ENCODE measurements at regions not wholly inside any gene's neighbourhood (a gene's known extent, or its start where the extent isn't known, plus 50 kb on each side); places are given as distances from the start of the nearest gene placed in this dataset.

- DNase-seq (ENCODE audit: extremely low read depth, low read depth), result no peak
These were observed 205.3 kb downstream of the THBS2 start for GRCh38 chr6:169048185-169048864.

DNA sequence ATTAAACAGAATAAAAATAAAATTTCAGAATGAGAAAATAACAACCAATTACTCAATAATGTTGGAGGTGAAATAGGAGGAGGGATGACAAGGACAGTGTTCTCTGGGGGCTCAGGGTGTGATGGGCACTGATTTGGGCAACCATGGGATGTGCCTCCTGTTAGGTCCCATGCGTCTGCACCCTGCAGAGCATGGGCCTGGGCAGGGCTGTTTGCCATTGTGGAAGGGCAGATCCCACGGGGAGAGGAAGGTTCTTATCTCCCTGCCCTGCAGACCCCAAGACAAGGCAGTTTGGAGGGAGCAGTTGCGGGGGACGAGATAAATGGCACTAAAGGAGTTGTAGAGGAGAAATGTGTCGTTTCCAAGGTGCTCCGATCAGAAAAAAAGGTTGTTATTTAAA lies 206.3 kb downstream of the THBS2 start:
- DNase-seq (ENCODE audit: extremely low read depth, low read depth), result no peak

DNA sequence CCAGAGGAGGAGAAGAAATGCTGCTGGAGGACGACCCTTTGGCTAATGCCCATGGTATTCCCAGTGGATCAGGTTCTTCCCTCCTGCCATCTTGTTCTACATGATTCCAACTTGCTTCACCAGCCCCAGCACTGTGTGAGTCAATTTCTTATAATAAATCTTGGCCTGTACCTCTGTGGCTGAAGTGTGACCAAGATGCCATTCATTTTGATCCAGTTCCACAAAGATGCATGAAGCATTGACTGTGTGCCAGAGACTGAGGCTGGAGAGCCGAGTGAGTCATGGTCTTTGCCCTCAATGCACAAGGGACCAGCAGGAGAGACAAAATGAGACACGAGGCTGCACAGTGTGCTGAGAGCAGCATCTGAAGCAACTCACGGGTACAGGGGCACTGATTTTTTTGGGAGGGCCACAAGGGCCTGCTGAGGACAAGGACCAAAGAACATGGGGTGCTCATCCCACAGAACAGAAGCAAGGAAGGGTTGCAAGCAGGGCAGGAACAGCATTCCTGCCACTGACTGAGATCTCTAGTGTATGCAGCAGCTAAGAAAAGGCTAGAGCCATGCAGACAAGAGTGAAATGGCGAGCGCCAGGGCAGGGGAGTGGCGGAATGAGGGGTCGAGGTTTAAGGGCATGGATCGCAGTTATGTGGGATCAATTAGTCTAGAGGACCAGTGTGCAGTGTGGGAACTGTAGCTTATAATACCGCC lies 207.0 kb downstream of the THBS2 start:
- no peak for DNase-seq (ENCODE audit: extremely low read depth, low read depth)

DNA sequence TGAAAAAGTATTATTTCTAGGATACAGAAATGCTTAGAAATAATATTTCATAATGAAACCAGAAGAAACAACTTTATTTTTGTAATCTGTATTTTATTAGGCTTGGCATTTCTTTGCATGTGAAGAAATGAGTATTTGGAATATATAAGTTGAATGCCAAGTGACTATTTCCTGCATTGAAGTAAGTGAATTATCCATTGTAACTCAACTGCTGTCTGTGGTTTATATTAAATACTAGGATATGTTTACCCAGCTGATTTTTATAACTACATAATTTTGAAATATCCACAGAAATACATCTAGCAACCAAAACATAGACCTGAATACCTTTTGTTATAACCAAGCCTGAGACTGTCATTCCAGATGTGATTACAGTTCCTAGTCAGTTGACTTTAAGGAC lies 207.6 kb downstream of the THBS2 start:
- no peak for DNase-seq (ENCODE audit: extremely low read depth, low read depth)

DNA sequence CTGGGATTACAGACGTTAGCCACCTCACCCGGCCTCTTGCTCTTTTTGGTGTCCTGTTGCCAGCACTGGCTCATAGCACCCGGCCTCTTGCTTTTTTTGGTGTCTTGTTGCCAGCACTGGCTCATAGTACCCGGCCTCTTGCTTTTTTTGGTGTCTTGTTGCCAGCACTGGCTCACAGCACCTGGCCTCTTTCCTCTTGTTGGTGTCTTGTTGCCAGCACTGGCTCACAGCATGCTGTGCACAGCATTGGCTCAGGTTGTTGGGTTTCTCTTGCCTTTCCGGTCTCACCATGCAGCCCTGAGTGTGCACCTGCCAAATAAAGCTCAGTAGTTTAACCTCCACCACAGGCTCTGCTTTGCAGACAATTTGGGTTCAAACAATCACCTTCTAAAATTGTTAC lies 208.2 kb downstream of the THBS2 start:
- no peak for DNase-seq (ENCODE audit: extremely low read depth, low read depth)

DNA sequence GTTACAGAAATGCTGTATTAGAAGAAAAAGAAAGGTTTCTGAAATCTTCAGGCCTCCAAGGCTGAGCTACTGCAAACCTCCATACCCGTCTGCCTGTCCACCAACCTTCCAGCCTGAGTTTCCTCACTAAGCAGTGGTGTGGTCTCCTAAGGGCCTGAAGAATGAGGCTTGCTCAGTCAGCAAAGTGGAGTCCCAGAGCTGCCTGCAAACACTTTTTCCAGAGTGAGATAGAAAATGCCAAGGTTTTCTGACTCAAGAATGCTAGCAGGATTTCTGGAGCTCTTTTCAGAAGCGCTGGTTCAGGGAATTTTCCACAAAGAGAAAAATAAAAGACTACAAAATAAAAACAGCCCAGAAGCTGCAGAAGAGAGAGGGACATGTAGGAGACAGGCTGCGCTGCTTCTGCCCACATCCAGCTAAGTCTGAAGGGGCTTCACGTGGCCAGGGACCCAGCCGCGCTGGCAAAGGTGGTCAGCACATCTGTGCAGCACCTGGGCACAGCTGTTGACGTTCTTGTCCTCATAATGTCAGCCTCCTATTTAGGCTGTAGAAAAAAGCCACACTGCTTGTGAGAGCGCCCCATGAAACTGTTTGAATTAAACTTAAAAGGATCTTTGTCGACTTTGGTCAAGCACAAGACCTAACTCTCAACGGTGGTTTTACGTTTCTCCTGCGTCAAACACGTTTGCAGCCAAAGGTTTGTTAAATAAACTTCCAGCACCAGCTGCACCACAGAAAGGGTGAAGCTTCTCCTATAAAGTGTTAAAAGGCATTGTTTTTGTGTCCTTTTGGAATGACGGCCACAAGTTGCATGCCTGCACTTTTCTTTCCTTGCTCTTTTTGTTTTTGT lies 209.0 kb downstream of the THBS2 start:
- DNase-seq (ENCODE audit: extremely low read depth, low read depth), result no peak

- no peak for DNase-seq (ENCODE audit: extremely low read depth, low read depth)
These were observed 211.6 kb downstream of the THBS2 start for GRCh38 chr6:169042061-169042460.

GRCh38 chr6:169041078-169041477 lies 212.6 kb downstream of the THBS2 start:
- no peak for DNase-seq (ENCODE audit: extremely low read depth, low read depth)

DNA sequence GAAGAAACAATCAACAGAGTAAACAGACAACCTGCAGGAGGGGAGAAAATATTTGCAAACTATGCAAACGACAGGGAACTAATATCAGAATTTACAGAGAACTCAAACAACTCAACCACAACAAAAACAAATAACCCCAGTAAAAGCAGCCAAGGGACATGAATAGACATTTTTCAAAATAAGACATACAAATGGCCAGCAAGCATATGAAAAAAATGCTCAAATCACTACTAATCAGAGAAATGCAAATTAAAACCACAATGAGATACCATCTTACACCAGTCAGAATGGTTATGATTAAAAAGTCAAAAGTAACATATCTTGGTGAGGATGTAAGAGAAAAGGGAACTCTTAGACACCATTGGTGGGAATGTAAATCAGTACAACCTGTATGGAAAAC lies 215.0 kb downstream of the THBS2 start:
- no peak for DNase-seq (ENCODE audit: extremely low read depth, low read depth)

DNA sequence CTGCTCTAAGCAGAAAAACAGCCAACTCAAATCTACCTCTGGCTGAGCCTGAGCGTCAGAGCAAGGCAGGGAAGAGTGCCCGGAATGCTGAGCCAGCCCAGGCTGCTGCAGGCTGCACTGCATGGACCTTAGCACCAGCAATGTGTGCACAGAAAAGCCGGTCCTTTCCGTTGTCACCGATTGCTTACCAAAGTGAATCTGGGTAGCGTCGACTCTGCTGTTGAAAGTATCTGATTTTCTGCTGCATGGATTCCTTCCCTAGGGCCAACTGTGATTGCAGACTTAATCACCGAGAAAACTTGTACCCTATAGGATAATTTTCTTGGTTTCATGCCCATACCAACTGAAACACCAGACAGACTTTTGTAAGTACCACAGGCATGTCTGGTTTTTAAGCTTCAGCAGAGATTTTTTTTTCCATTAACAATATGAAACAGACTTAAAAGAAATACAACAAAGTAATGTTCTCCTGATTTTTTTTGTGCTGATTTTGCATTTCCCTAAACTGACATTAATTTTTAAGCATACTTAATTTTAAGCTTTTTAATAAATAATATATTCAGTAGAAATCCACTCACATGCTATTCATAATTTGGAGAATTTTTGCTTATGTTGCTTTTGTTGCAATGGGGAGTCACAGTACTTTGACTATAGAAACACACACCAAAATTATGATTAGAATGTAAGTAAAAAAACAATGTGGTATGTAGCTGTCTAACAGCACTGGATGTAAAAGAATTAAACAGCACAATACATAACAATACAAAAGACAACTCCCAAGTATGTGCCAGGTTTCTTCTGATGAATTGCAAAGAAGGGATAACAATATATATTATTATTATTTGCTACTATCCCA lies 218.0 kb downstream of the THBS2 start:
- no peak for DNase-seq (ENCODE audit: extremely low read depth, low read depth)

- DNase-seq (ENCODE audit: extremely low read depth, low read depth), result no peak
These were observed 219.0 kb downstream of the THBS2 start for GRCh38 chr6:169034516-169035167.

DNA sequence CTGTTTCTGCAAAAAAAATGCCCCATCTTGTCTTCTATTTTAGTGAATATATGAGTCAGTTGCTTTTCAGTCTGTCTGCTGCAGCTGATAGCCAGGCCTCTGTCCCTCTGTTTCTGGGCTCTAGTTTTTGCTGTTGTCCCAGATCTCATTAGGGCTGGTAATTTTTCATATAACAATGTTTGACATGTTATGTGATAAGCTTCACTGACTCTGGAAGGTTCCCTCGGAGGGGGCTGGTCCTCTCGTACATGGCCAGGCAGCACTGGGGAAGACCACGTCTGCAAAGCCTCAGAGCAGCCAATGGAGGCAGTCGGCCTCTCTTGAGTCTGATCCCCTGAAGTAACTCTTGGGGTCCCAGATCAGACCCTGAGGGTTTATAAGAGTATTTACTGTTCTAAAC lies 223.8 kb downstream of the THBS2 start:
- no peak for DNase-seq (ENCODE audit: extremely low read depth, low read depth)

DNA sequence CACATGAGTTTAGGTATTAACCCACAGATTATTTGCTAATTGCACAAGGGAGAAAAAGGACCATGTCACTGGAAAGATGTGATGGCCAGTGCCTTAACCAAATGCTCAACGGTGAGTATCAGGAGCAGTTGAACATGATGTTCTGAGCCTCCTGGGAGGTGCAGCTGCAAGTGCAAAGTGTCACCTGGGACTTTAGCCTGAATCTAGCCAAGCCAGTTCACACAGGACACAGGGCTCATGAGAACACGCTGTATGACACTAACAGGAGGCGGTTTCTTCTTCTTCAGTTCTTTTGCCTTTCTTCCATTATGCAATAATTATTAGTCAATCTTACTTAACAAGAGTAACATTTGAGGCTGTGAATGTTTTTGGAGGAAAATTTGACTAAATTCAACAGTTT lies 225.3 kb downstream of the THBS2 start:
- DNase-seq (ENCODE audit: extremely low read depth, low read depth), result no peak

GRCh38 chr6:169026175-169026574 lies 227.5 kb downstream of the THBS2 start:
- DNase-seq (ENCODE audit: extremely low read depth, low read depth), result no peak

DNA sequence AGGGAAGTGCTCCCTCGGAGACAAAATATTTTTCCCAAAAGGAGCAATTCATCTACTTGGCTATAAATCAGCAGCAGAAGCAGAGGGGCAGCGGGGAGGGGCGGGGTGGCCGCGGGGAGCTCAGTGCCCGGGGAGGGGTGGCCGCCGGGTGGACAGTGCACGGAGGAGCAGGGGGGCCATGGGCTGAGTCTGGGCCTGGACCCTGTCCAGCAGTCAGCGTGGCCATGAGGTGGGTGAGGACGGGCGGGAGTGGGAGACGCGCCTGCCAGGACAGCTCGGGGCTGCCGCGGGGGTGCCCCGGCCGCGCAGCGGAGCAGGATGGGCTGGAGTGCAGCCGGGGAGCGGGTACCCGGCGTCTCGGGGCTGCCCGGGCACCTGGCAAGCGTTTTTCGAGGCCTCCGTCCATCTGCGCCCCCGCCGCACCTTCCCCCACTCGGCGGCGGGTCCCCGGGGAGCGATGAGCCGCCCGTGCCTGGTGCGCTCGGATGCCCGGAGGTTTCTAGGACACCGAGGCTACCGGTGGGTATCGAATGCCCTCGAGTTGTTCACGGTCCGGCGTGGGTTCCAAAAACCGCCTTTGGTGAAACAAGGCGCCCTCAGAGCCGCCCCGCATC lies 229.5 kb downstream of the THBS2 start:
- no peak for DNase-seq (ENCODE audit: extremely low read depth, low read depth)

DNA sequence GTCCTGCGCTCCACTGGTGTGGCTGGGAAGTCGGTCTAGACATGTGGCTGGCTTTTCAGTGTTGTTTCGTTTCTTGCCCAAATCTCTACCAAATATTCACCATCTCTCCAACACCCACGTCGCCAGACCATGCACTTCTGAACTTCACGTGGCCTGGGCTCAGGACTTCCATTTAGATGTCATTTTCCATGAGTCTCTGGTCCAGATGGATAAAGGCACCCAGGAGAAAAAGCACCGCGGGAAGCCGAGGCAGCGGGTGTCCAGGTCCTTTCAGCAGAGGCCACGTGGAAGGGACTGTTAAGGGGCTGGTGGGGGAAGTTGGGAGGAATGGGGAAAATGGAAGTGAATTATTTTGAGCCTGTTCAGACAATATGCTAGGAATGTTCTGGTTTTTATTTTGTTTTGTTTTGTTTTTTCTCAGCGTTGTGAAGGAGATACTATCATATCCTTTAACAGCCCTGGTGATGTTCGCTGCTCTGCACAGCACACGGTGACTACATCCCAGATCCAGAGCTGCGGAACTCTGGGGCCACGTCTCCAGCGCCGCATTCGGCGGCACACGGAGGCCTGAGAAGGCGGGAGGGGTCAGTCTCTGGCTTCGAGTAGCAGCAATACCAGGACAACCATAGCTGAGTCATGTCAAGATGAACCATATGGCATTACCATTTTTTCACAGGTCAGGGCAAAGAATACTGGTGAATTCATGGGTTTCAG lies 230.3 kb downstream of the THBS2 start:
- DNase-seq (ENCODE audit: extremely low read depth, low read depth), result no peak

- DNase-seq (ENCODE audit: extremely low read depth, low read depth), result no peak
These were observed 231.6 kb downstream of the THBS2 start for GRCh38 chr6:169022079-169022478.

DNA sequence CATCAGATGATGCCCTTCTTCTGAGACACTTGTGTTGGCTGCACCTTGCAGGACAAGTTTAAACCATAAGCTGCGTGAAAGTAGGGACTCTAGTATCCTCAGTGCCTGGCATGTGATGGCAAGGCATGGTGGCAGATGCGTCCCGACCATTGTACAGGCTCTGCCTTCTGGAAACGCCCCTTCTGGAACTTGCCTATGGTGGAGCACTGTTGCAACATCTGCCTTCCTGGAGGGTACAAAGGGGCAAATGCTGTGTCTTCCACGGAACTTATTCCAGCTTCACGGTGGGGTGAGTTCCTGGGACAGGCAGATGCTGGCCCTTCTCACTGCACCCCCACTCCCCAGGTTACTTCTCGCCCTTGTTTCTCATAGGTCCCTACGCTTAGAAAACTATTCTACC lies 232.8 kb downstream of the THBS2 start:
- no peak for DNase-seq (ENCODE audit: extremely low read depth, low read depth)

Measured in NCI-H460 (cell line).